K562 (cell line): ENCODE measurements at regions not wholly inside any gene's neighbourhood (a gene's known extent, or its start where the extent isn't known, plus 50 kb on each side); places are given as distances from the start of the nearest gene placed in this dataset.

Source experiments
- ATAC-seq: fragments of 200-7000 bp; cut with Tn5 transposase; 3 replicates; pipeline ENCODE4 v1.9.1; 2020; ENCODE audit warnings: moderate library complexity
- BruUV-seq: library from RNA; stranded (reverse); fragments of 400-500 nt; replicated peaks from 2 replicates; lab custom pipeline; 2021; lab: Mats Ljungman, UMichigan
- CTCF ChIA-PET: fragments of 300-600 bp; formaldehyde crosslinking; extraction: SDS; loops from one replicate; lab custom pipeline; 2021; ENCODE audit warnings: low intra/inter-chr PET ratio; lab: Yijun Ruan, JAX
- POLR2A ChIA-PET: fragments of 300-600, 350-650 bp; sonication (Branson Sonifier 250); formaldehyde crosslinking; extraction: SDS; loops from one replicate; lab custom pipeline; 2021; ENCODE audit warnings: antibody characterized with exemption, inconsistent platforms; lab: Yijun Ruan, JAX
- DNase-seq, 4 experiments: peaks; one replicate each; pipeline versions ENCODE4 v3.0.0 to v3.0.0-alpha.2; 2011 to 2018; ENCODE audit warnings: low spot score in 3 of 4, mixed read lengths in 3 of 4; ENCODE audit errors: extremely low read depth in 1 of 4
- FAIRE-seq: peaks from 2 replicates; lab custom pipeline; 2011; peaks lifted over from hg19 to GRCh38; lab: Jason Lieb, UNC
- H2AFZ ChIP-seq: 2 replicates; pipeline ENCODE4 v1.6.0; 2011; ENCODE audit warnings: low read depth, low read length, control low read depth, inconsistent platforms
- H3K27ac ChIP-seq: fragments of 200-600 bp; 3 replicates; pipeline ENCODE4 v1.8.0; 2011; ENCODE audit warnings: low read depth, mild to moderate bottlenecking, control low read depth, inconsistent platforms, low read length, moderate library complexity, mixed read lengths; ENCODE audit errors: extremely low read depth
- H3K27me3 ChIP-seq, 2 experiments: fragments of 300-600 bp in 1 of 2; 2 replicates in 1 of 2; 3 replicates in 1 of 2; pipeline versions ENCODE4 v1.6.0 to v1.8.0; 2011; ENCODE audit warnings: inconsistent platforms in 2 of 2, low read length in 2 of 2, mild to moderate bottlenecking in 1 of 2, mixed read lengths in 1 of 2, moderate library complexity in 1 of 2; ENCODE audit not compliant: control insufficient read depth in 2 of 2, insufficient read depth in 2 of 2
- H3K36me3 ChIP-seq: fragments of 300-600 bp; 3 replicates; pipeline ENCODE4 v1.8.0; 2011; ENCODE audit warnings: mild to moderate bottlenecking, low read length, inconsistent platforms; ENCODE audit not compliant: control insufficient read depth, insufficient read depth
- H3K4me1 ChIP-seq, 2 experiments: fragments of 200-600 bp in 1 of 2; replicated peaks in 1 of 2; 2 replicates in 1 of 2; 3 replicates in 1 of 2; pipeline versions ENCODE4 v1.5.1 to v1.8.0; 2011; ENCODE audit warnings: inconsistent platforms in 2 of 2, low read length in 2 of 2, mild to moderate bottlenecking in 1 of 2, mixed read lengths in 1 of 2, moderate library complexity in 1 of 2; ENCODE audit not compliant: control insufficient read depth in 2 of 2, insufficient read depth in 2 of 2
- H3K4me2 ChIP-seq: 2 replicates; pipeline ENCODE4 v1.6.1; 2011; ENCODE audit warnings: low read length, control low read depth, inconsistent platforms, mixed read lengths; ENCODE audit not compliant: insufficient read depth
- H3K4me3 ChIP-seq: fragments of 200-600 bp; sonication (generic), shearing (Covaris generic); 2 replicates; pipeline ENCODE4 v1.5.1; 2016; ENCODE audit warnings: control low read depth, inconsistent platforms
- H3K79me2 ChIP-seq: fragments of 200-600 bp; 3 replicates; pipeline ENCODE4 v1.8.0; 2011; ENCODE audit warnings: low read length, inconsistent platforms; ENCODE audit not compliant: control insufficient read depth, insufficient read depth
- H3K9ac ChIP-seq, 2 experiments: 2 replicates each; pipeline versions ENCODE4 v1.6.0 to v1.6.1; 2011; ENCODE audit warnings: low read depth in 2 of 2, low read length in 2 of 2, control low read depth in 1 of 2, inconsistent platforms in 1 of 2, mild to moderate bottlenecking in 1 of 2, mixed read lengths in 1 of 2; ENCODE audit not compliant: insufficient read depth in 1 of 2
- H3K9me1 ChIP-seq: one replicate; pipeline ENCODE4 v1.6.0; 2011; ENCODE audit warnings: inconsistent platforms, mild to moderate bottlenecking, low read length, moderate library complexity; ENCODE audit not compliant: control insufficient read depth, insufficient read depth
- H3K9me3 ChIP-seq: replicated peaks from 2 replicates; pipeline ENCODE4 v1.5.1; 2011; ENCODE audit warnings: low read depth, low read length, inconsistent platforms; ENCODE audit not compliant: control insufficient read depth, insufficient read depth
- H4K20me1 ChIP-seq: replicated peaks from 2 replicates; pipeline ENCODE4 v1.6.1; 2011; ENCODE audit warnings: low read length, inconsistent platforms, mixed read lengths; ENCODE audit not compliant: control insufficient read depth, insufficient read depth
- FOXA1 ChIP-seq: fragments of 450-650 bp; IDR thresholded peaks from 2 replicates; pipeline ENCODE4 v1.6.1; 2016; ENCODE audit warnings: mild to moderate bottlenecking, borderline replicate concordance
- HNRNPH1 ChIP-seq: fragments of 200-400 bp; formaldehyde crosslinking; optimal IDR thresholded peaks from 2 replicates; pipeline ENCODE3; 2017; ENCODE audit warnings: low read depth, mild to moderate bottlenecking, low read length, moderate library complexity
- NCOA2 ChIP-seq, 2 experiments: fragments of 450-650 bp; IDR thresholded peaks; 2 replicates each; pipeline ENCODE4 v1.6.1; 2018; ENCODE audit warnings: mild to moderate bottlenecking in 2 of 2, moderate library complexity in 1 of 2; ENCODE audit not compliant: partially characterized antibody in 2 of 2
- POLR2G ChIP-seq: fragments of 200-400 bp; formaldehyde crosslinking; IDR thresholded peaks from 2 replicates; pipeline ENCODE4 v1.6.1; 2017; ENCODE audit warnings: low read depth, mild to moderate bottlenecking, antibody characterized with exemption, low read length, moderate library complexity
- REST ChIP-seq, 2 experiments: fragments of 450-650 bp; formaldehyde crosslinking in 1 of 2; IDR thresholded peaks; 2 replicates each; pipeline versions ENCODE4 v1.4.0 to v1.6.1; 2014 to 2020; ENCODE audit warnings: mild to moderate bottlenecking in 2 of 2, borderline replicate concordance in 1 of 2, low read depth in 1 of 2
- STAT5B ChIP-seq: fragments of 250-450 bp; sonication (Bioruptor Pico); IDR thresholded peaks from 2 replicates; pipeline ENCODE4 v1.8.0; 2021; ENCODE audit warnings: mild to moderate bottlenecking, inconsistent platforms
- YY1 ChIP-seq, 3 experiments: IDR thresholded peaks; 2 replicates each; pipeline ENCODE4 v1.6.1; 2011; ENCODE audit warnings: low read length in 2 of 3, mild to moderate bottlenecking in 2 of 3, moderate library complexity in 2 of 3, borderline replicate concordance in 1 of 3, control low read depth in 1 of 3, low read depth in 1 of 3; ENCODE audit not compliant: insufficient read depth in 3 of 3, insufficient replicate concordance in 2 of 3, control insufficient read depth in 1 of 3, insufficient read length in 1 of 3; ENCODE audit errors: extremely low read depth in 1 of 3
- ZNF124 ChIP-seq: sonication (generic); formaldehyde crosslinking; IDR thresholded peaks from 2 replicates; pipeline ENCODE4 v1.8.1; 2022; ENCODE audit warnings: missing genetic modification reagents
- ZNF165 ChIP-seq: fragments of 250-450 bp; sonication (Bioruptor Pico); IDR thresholded peaks from 2 replicates; pipeline ENCODE4 v1.4.0; 2020; ENCODE audit warnings: borderline replicate concordance
- ZNF75A ChIP-seq: fragments of 450-650 bp; formaldehyde crosslinking; IDR thresholded peaks from 2 replicates; pipeline ENCODE4 v1.4.0; 2020; ENCODE audit warnings: mild to moderate bottlenecking
- WGBS: fragments of 100-300 bp; shearing (Covaris generic); methylation state at CpG from one replicate; pipeline ENCODE4 v1.1.6; 2016; ENCODE audit warnings: low coverage, mixed read lengths; ENCODE audit not compliant: insufficient coverage; ENCODE audit errors: missing lambda C conversion rate; 5-methylcytosine and 5-hydroxymethylcytosine counted together
- in situ Hi-C: fragments of 300-500 bp; cut with MboI; formaldehyde crosslinking; loops from 4 replicates; pipeline ENCODE4 v1.15.0; 2018; ENCODE audit warnings: inconsistent platforms, mixed read lengths
- intact Hi-C: fragments of 100-400 bp; cut with micrococcal nuclease; formaldehyde crosslinking; loops from 2 replicates; pipeline ENCODE4 v1.14.2; 2022
- TF ChIP-seq, protein P1 (sequence below): fragments of 250-450 bp; sonication (Bioruptor Pico); IDR thresholded peaks from 2 replicates; pipeline ENCODE4 v1.5.0; 2022; ENCODE audit warnings: mild to moderate bottlenecking

DNA sequence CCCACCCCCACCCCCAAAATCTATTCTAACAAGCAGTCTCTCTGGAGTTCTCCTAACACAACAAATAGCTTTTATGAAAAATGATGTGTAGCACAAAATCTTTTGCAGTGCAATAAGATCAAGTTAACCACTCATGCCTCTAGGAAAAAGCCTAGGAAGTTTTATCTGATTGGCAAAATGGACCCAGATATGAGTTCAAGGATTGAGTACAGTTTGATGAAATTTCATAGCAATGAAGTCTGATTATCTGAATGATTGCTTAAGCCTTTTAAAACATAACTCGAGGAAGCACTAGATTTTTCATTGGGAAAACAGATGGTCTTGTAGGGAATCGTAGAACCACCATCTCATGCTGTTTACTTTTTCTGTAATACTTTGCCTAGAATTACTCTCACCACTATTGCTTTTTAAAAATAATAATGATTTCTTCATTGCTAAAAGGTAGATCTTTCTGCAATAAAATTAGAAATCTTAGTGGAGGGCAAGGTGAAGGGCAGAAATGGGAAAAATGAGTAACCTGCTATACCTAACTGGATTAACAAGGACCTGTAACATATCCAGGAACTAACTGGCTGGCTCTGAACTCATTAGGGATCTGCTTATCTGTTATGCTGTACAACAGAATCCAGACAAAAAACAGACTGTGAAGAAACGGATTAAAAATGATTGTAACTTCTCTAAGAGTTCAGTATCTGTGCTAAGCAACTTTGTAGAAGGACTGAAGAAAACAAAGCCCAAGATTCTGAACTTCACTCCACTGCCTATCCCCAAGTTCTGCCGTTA lies 73.7 kb upstream of the ETAA1 start:
- Histone ChIP-seq H3K9me3 (no peaks in the 10 kb centered on the region), H2AFZ (no peak overlapping the region), H4K20me1 (no peaks in the 10 kb centered on the region), H3K36me3 (no peaks in the 10 kb centered on the region), H3K4me1 (no peaks in the 10 kb centered on the region), H3K27me3 (no peaks in the 10 kb centered on the region), H3K9me1 (no peaks in the 10 kb centered on the region), H3K79me2 (no peaks in the 10 kb centered on the region), H3K9ac (no peak overlapping the region), H3K27ac (no peak overlapping the region), H3K4me3 (no peak overlapping the region), H3K4me2 (no peak overlapping the region)
- FAIRE-seq = no peak
- intact Hi-C loops (no loop called here), in situ Hi-C loops (no loop called here)
- no peak for DNase-seq
- CTCF ChIA-PET = no interaction called here
- 0% methylated on average over 4 of the region's 4 CpGs for WGBS
- no peak for ATAC-seq
- no TSS peak for BruUV-seq
- POLR2A ChIA-PET = no interaction called here
- no peak for TF ChIP-seq NCOA2 (IDR thresholded peaks at IDR 0.05; ENCODE audit: partially characterized antibody in 2 of 2)
- no peak for TF ChIP-seq REST (IDR thresholded peaks at IDR 0.05; ENCODE audit: borderline replicate concordance)
- no peak for TF ChIP-seq REST (CRISPR knock-in tag; IDR thresholded peaks at IDR 0.05; ENCODE audit: low read depth)
- TF ChIP-seq, protein P1, sequence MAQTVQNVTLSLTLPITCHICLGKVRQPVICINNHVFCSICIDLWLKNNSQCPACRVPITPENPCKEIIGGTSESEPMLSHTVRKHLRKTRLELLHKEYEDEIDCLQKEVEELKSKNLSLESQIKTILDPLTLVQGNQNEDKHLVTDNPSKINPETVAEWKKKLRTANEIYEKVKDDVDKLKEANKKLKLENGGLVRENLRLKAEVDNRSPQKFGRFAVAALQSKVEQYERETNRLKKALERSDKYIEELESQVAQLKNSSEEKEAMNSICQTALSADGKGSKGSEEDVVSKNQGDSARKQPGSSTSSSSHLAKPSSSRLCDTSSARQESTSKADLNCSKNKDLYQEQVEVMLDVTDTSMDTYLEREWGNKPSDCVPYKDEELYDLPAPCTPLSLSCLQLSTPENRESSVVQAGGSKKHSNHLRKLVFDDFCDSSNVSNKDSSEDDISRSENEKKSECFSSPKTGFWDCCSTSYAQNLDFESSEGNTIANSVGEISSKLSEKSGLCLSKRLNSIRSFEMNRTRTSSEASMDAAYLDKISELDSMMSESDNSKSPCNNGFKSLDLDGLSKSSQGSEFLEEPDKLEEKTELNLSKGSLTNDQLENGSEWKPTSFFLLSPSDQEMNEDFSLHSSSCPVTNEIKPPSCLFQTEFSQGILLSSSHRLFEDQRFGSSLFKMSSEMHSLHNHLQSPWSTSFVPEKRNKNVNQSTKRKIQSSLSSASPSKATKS (CRISPR knock-in tag) = no peak
- no peak for TF ChIP-seq POLR2G
- no peak for TF ChIP-seq ZNF165 (CRISPR knock-in tag)
- no peak for TF ChIP-seq HNRNPH1
- TF ChIP-seq FOXA1 = no peak
- TF ChIP-seq YY1 (IDR thresholded peaks at IDR 0.05; ENCODE audit: borderline replicate concordance in 1 of 3, control insufficient read depth in 1 of 3, extremely low read depth in 1 of 3, insufficient read depth in 3 of 3, insufficient read length in 1 of 3, insufficient replicate concordance in 2 of 3, low read depth in 1 of 3, low read length in 2 of 3) = no peak
- no peak for TF ChIP-seq ZNF75A (CRISPR knock-in tag)
- no peak for TF ChIP-seq STAT5B (CRISPR knock-in tag)
- TF ChIP-seq ZNF124 = no peak
